ENCODE measurements at regions not wholly inside any gene's neighbourhood (a gene's known extent, or its start where the extent isn't known, plus 50 kb on each side); places are given as distances from the start of the nearest gene placed in this dataset.

GRCh38 chr9:28942941-28943340 lies 1369.7 kb upstream of the C9orf72 start:
- no peaks in the 10 kb centered on the region for H3K4me1 ChIP-seq
- no peak overlapping the region for H3K27ac ChIP-seq
- no peaks in the 10 kb centered on the region for H3K9me3 ChIP-seq
- TF ChIP-seq POLR2A (IDR thresholded peaks at IDR 0.05) (no peak), CTCF (IDR thresholded peaks at IDR 0.05) (no peak), EP300 (IDR thresholded peaks at IDR 0.05) (no peak), POLR2AphosphoS5 (IDR thresholded peaks at IDR 0.05) (no peak)
- intact Hi-C loops (cut with DNase I): no loop called here
- WGBS, 2 donors: 92 to 95% methylated on average over 2 of the region's 2 CpGs
- no peaks in the 10 kb centered on the region for H3K27me3 ChIP-seq
- H3K36me3 ChIP-seq: no peaks in the 10 kb centered on the region
- DNase-seq: no peak
- H3K4me3 ChIP-seq: no peak overlapping the region

- Histone ChIP-seq H3K4me1 (no peaks in the 10 kb centered on the region), H3K27me3 (no peaks in the 10 kb centered on the region), H3K36me3 (no peaks in the 10 kb centered on the region), H3K4me3 (no peak overlapping the region), H3K9me3 (no peaks in the 10 kb centered on the region), H3K27ac (no peak overlapping the region)
- intact Hi-C loops (cut with DNase I): no loop called here
- no peak for TF ChIP-seq EP300 (IDR thresholded peaks at IDR 0.05)
- TF ChIP-seq POLR2A (IDR thresholded peaks at IDR 0.05): no peak
- no peak for TF ChIP-seq POLR2AphosphoS5 (IDR thresholded peaks at IDR 0.05)
- TF ChIP-seq CTCF (IDR thresholded peaks at IDR 0.05): no peak
- no peak for DNase-seq
Observed at GRCh38 chr9:28946648-28947047, 1373.4 kb upstream of the C9orf72 start.

GRCh38 chr9:28951945-28952344 lies 1378.7 kb upstream of the C9orf72 start:
- Histone ChIP-seq H3K27me3 (no peaks in the 10 kb centered on the region), H3K36me3 (no peaks in the 10 kb centered on the region), H3K4me3 (no peak overlapping the region), H3K27ac (no peak overlapping the region), H3K4me1 (no peaks in the 10 kb centered on the region), H3K9me3 (no peaks in the 10 kb centered on the region)
- no peak for DNase-seq
- TF ChIP-seq CTCF (IDR thresholded peaks at IDR 0.05) (no peak), POLR2AphosphoS5 (IDR thresholded peaks at IDR 0.05) (no peak)
- 85 to 90% methylated on average over 4 of the region's 4 CpGs for WGBS, 2 donors
- intact Hi-C loops (cut with DNase I): no loop called here

GRCh38 chr9:28956116-28956880 lies 1383.0 kb upstream of the C9orf72 start:
- Histone ChIP-seq H3K27me3 (no peaks in the 10 kb centered on the region), H3K4me3 (no peak overlapping the region), H3K9me3 (no peaks in the 10 kb centered on the region), H3K27ac (no peak overlapping the region), H3K36me3 (no peaks in the 10 kb centered on the region), H3K4me1 (peaks cover 0 to 3% (median 0%) of the 10 kb centered on the region in 4 donors)
- intact Hi-C loops (cut with DNase I): no loop called here
- no peak for DNase-seq
- 8 to 62% methylated on average over 3 of the region's 3 CpGs for WGBS, 2 donors
- TF ChIP-seq CTCF (IDR thresholded peaks at IDR 0.05): no peak
- TF ChIP-seq POLR2A (IDR thresholded peaks at IDR 0.05): no peak
- TF ChIP-seq POLR2AphosphoS5 (IDR thresholded peaks at IDR 0.05): no peak
- TF ChIP-seq EP300 (IDR thresholded peaks at IDR 0.05): no peak

- H3K27me3 ChIP-seq: no peaks in the 10 kb centered on the region
- no peaks in the 10 kb centered on the region for H3K9me3 ChIP-seq
- H3K36me3 ChIP-seq: no peaks in the 10 kb centered on the region
- peaks cover 0 to 7% (median 0%) of the 10 kb centered on the region in 4 donors for H3K4me1 ChIP-seq
- H3K27ac ChIP-seq: no peak overlapping the region
- intact Hi-C loops (cut with DNase I): no loop called here
- no peak for DNase-seq
- TF ChIP-seq POLR2A (IDR thresholded peaks at IDR 0.05): no peak
- no peak for TF ChIP-seq EP300 (IDR thresholded peaks at IDR 0.05)
- no peak for TF ChIP-seq POLR2AphosphoS5 (IDR thresholded peaks at IDR 0.05)
- no peak for TF ChIP-seq CTCF (IDR thresholded peaks at IDR 0.05)
- no peak overlapping the region for H3K4me3 ChIP-seq
Observed at GRCh38 chr9:28960602-28961001, 1387.3 kb upstream of the C9orf72 start.

Data from sigmoid colon (tissue), 6 donors.